G401 (cell line): ENCODE measurements at regions not wholly inside any gene's neighbourhood (a gene's known extent, or its start where the extent isn't known, plus 50 kb on each side); places are given as distances from the start of the nearest gene placed in this dataset.
"Not testable (repeated sequence)": the region's sequence is repeated elsewhere in the genome, so short reads cannot be mapped to it uniquely, and the experiment has no call there.

ENCODE experiments used
- DNase-seq: peaks from one replicate; pipeline ENCODE4 v3.0.0-alpha.2; 2015; ENCODE audit warnings: low spot score
- in situ Hi-C: cut with HindIII; loops from 2 replicates; pipeline ENCODE4 v1.10.0; 2016; ENCODE audit warnings: low sequenced_read_pairs, mixed read lengths

DNA sequence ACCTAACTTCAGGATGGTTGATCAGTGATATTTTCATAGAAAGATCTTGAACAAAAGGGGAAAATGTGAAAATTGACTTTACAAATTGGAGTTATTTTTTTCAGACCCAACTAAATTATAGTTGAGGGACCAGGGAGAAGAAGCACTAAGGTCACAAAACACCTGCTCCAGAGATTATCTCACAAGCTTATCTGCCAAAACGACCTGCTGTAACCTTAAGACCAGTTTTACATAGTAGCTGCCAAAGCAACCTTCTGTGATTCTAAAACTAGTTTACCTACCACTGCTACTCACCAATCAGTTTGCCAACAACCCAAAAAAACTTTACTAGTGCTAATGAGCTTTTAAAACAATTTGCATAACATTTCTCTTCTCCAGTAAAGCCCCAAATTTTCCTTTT is 972.1 kb downstream of the C4orf33 start:
- in situ Hi-C loops, result no loop called here
- no peak for DNase-seq

DNA sequence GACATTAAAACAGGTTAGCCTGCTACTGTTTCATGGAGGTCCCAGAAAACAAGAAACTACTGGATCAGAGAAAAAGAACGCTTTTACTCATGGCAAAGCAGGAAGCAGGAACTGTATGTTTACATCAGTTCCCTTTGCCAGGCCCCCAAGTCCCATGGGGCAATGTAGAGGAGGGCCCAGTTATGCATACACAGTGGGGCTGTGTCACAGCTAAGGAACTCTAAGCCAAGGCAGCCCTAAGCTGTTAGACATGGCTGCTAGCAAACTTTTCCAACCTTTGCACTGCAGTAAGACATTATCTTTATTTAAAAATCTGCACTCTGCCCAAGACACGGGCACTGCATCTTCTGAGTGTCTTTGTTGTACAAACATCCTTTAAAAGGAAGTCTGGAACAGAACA is 975.8 kb downstream of the C4orf33 start:
- no peak for DNase-seq
- in situ Hi-C loops, result no loop called here

DNA sequence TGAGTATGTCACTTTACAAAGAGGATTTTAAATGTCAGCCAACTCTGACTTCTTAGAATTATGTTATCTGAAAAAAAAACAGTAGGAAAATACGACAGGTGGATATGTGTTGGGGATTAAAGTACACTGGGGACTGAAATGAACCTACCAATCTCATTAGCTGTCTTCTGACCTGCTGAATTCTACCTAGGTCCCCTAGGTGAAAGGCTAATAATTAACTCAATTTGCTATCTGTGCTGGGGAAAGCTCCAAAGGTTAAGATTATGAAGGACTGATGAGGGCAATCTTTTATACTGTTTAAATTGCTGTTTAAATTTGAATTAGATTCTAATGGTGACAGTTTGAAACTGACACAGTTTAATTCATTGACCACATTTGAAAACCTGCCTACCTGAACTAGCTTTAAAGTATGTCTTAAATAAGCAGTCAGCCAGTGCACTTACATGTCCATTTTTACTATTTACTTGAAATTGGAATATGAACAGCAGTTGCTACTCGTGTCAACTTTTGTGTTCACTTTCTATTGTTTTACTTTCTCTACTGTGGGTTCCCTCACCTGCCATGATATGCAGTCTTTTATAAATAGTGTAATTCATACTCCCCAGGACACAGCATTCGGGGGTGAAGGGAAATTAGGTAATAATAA is 977.3 kb downstream of the C4orf33 start:
- no peak for DNase-seq
- in situ Hi-C loops, result no loop called here

DNA sequence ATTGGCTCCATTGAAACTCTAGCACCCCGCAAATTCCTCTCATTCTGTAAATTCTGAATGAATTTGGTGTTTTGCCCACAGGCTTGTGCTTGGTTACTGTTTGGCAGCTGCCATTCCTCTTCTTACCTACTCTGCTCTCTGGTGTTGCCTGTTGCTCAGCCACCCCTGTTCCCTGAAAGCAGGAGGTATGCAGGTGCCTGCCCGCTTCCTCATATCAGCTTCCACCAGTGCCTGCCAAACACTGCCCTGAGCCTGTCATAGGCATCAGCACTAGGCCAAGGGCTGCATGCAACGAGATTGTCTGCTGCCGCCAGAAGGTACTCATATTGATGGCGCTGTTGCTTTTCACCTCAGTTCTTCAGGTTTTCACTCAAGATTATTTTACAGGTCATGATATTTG is 978.1 kb downstream of the C4orf33 start:
- no peak for DNase-seq
- in situ Hi-C loops, result no loop called here

DNA sequence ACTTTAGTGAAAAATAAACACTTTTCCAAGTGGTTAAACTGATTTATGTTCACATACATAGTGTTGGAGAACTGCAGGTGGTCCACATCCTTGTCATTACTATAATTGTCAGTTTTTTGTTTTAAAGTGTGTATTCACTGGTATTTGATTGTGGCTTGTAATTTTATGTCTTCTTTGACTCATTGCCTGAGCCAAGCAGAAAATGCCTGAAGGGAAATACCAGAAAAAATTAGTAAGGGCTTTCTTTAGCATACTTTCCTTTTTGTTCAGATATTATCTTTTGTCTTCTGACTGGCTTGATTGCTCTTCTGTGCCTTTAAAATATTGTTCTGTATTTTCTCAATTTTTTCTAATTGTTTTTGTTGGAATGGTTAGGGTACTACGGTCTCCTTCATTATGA is 981.3 kb downstream of the C4orf33 start:
- in situ Hi-C loops, result no loop called here
- DNase-seq, result no peak

DNA sequence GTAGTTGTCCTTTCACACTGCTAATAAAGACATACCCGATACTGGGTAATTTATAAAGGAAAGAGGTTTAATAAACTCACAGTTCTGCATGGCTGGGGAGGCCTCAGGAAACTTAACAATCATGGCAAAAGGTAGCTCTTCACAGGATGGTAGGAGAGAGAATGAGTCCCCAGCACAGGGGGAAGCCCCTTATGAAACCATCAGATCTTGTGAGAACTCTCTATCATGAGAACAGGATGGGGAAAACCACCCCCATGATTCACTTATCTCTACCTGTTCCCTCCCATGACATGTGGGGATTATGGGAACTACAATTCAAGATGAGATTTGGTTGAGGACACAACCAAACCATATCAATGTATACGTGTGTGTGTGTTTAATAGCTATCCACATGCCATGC is 983.1 kb downstream of the C4orf33 start:
- DNase-seq, in situ Hi-C loops: not testable (repeated sequence)

DNA sequence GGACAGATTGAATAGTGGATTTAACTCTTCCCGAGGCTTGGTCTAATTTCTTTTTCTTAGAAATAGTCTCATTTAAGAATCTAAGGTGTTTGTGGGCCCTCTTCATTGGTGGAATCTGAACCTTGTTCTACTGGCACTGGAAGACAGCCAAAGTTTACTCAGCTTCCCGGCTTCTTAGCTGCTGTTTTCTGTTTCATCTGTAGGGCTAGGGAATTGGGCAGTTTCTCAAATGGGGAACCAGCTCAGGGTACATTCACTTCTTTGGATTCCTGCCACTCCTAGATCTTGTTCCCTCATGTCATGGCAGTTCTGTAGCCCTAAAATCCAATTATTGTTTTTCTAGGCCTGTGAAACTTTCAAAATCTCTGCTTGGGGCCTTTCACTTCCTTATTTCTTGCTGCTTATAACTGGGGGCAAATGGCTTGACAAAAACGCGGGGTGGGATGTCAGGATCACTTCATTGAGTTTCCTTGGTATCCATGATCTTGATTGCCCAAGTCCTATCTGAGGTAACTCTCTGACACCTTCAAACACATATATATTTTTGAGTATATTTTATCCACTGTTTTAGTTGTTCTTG is 985.0 kb downstream of the C4orf33 start:
- no peak for DNase-seq
- in situ Hi-C loops, result no loop called here

DNA sequence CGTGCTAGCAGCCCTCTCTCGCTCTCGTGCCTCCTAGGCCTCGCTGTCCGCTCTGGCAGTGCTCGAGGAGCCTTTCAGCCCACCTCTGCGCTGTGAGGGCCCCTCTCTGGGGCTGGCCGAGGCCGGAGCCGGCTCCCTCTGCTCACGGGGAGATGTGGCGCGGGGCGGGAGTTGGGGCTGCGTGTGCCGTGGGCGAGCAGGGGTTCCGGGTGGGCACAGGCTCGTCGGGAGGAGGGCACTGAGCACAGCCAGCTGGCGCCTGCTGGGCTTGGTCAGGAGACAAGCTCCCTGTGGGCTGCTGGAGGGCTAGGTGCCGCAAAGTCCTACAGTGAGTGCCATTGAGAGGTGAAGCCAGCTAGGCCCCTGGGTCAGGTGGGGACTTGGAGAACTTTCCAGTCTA is 994.5 kb downstream of the C4orf33 start:
- in situ Hi-C loops, result no loop called here
- DNase-seq, result no peak

DNA sequence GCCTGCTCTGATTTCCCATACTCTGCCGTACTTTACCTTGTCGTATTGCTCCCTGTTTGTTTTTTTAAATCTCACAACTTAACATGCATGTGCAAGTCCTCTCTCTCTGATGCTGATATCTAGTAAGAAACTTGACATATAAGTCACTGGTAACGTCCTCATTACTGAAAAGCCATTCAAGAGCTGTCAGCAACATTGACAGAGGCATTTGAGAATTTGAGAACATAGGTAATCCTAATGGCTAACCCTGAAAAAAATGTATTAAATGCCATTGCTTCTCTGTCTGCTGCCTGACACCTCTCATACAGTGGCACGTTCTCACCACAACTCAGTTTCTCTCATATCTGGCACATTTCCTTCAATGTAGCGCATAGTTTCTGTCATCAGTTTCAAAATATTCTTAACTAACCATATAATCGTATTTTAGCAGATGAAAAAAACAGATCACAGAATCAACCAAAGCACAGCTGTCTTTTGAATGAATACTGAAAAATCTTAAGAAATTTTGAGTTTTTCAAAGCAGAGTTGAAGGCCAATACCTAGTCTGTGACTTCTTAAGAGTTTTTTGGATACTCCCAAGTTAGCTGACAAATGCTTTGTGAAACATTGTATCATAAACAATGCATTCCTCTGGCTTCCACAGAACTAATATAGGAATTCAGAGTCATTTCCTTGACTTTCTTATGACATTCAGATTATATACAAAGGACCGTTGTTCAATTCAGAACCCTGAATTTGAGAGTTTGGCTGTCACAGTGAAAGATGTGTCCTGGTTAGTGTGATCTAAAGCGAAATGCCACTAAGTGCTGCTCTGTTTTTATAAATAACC is 996.4 kb downstream of the C4orf33 start:
- DNase-seq, result no peak

DNA sequence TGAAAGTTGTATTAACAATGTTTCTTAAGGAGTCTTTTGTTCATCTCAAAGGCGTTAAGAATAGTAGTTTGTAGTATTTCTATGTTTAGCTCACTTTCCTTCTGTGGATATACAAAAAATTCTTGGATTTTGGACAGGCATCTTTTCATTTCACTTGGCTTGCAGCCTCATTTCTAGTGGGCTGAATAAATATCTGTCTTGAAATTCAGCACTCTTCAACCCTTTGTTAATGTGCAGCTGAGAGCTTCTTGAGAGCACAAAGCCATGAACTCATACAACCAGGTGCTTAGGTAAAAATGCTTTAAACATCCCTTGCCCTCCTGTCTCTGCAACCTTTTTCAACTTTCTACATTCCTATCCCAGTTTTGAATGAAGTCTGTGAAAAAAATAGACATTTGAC is 1003.2 kb downstream of the C4orf33 start:
- in situ Hi-C loops, result no loop called here
- peak; percentile 7 for DNase-seq

More for the DNA sequence above, 996.4 kb downstream of the C4orf33 start:
- in situ Hi-C loops, result no loop called here

DNA sequence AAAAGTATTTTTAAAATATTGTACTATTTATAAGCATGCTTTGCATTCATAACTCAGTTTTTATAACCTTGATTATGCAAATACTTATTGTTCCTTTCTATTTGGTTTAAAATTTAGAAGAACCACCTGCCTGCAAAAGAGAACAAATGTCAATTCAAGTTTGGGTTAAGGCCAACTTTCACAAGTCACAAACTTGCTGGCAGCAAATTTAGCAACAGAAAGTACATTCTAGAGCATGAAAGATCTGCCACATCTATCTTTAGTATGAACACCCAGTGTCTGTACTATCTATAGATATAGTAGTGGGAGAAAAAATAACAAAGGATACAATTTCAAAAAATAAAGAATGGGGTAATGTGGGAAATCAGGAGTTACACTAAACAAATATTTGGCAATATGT is 1014.2 kb downstream of the C4orf33 start:
- in situ Hi-C loops, result no loop called here
- DNase-seq, result no peak

DNA sequence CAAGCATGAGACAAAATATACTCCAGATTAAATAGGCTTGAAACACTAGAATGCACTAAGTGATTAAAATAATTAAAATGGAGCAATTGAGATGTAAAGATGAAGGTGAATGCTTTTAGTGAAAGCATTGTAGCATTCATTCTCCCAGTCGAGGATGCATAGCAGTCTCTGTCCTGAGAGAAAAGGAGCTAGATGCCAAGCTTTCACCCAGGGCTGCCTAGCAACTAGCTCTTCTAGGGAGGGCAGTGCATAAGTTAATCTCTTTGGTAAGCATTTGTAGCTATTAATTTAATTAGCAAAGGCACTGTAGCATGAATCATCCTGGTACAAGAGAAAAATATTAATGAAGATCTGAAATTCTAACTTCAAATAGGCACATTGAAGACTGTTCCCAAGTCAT is 1014.8 kb downstream of the C4orf33 start:
- DNase-seq, result peak; percentile 4
- in situ Hi-C loops, result no loop called here

DNA sequence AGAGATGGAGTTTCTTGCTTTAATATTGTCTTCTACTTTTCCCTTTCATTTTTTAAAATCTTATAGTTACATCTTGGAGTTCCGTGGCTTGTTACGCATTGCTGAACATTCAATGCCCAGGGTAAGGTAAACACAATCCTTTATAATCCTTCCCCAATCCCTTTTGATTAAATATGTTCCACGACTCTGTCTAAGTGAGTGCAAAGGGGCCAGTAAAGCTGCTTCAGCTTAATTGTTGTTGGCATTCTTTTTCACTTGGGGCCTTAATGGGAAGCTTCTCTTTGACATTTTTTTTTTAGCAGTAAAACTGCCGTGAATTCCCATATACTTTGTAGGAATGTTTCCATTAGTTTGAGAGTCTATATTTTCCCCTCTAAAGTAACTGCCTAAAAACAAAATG is 1028.1 kb downstream of the C4orf33 start:
- in situ Hi-C loops, result no loop called here
- DNase-seq, result no peak

DNA sequence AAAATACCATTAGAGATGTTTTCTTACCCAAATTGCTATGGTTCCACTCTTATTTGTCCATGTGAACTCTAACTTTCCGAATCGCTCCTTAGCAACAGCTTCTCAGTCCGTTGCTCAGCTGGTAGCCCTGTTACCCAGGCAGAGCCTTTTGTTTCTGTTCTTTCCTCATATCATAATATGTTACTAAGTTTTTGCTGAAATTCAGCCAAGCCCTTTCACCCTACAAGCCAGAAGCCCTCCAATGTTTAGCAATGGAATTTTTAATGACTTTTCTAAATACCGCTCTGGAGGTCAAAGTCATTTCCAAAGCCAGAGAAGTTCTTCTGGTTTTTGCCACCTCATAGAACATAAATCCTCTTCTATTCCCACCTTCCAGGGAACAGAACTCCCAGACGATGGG is 1029.5 kb downstream of the C4orf33 start:
- in situ Hi-C loops, result no loop called here
- peak; percentile 19 for DNase-seq

DNA sequence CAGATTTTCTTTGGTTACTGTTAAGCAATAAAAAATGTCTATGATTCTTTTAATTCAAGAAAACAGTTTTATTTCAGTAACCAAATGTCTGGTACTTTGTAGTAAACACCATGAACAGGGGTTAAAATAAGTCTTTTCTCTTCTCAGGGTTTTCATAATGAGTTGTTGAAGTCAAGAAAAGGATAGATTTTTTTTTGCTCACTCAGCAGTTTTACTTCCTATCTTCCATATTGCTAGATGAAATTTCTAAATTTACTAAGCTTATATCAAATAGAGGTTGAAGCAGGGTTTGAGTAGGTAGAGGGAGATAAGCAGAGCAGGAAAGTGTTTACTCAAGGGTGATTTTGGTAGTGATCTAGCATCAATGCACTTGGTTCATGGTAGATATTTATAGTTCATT is 1031.3 kb downstream of the C4orf33 start:
- no peak for DNase-seq
- in situ Hi-C loops, result no loop called here

DNA sequence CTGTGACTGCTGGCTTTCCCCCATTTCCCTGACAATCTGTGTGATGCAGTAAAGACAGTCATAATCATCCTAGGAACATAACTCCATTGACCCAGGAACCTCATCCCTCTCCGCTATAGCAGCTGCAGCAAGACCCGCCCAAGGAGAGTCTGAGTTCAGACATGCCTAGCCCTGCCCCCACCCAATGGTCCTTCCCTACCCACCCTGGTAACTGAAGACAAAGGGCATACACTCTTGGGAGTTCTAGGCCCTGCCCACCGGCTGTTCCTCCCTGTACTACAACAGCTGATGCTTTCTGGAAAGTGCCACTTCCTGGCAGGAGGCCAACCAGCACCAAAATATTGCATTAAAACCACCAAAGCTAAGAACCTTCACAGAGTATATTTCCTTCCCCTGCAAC is 1035.6 kb downstream of the C4orf33 start:
- in situ Hi-C loops, result no loop called here
- DNase-seq, result no peak

DNA sequence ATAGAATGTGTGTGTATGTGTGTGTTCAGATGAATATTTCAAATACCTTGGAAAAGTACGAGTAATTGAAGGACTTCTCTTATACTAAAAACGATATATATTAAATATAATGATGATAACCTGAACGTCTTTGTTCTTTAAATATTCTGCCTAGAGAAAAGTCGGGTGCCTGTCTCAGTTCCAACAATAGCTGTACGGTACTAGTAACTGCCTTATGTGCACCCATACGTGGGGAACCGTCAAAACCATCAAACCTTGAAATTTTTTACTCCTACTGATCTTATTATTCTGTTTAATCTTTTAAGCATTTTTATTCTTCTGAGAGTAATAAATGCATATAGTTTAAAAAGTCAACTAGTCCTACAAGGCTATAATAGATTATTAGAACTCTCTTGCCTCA is 1045.7 kb downstream of the C4orf33 start:
- in situ Hi-C loops, result no loop called here
- no peak for DNase-seq

DNA sequence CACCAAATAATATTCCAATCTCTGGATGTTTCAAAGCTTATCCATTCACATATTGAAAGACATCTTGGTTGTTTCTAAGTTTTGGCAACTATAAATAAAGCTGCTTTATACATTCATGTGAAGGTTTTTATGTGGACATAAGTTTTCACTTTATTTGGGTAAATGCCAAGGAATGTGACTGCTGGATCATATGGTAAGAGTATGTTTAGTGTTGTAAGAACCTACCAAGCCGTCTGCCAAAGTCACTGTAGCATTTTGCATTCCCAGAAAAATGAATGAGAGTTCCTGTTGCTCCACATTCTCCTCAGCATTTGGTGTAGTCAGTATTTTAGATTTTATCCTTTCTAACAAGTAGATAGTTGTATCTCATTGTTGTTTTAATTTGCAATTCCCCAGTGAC is 1047.7 kb downstream of the C4orf33 start:
- in situ Hi-C loops, result no loop called here

DNA sequence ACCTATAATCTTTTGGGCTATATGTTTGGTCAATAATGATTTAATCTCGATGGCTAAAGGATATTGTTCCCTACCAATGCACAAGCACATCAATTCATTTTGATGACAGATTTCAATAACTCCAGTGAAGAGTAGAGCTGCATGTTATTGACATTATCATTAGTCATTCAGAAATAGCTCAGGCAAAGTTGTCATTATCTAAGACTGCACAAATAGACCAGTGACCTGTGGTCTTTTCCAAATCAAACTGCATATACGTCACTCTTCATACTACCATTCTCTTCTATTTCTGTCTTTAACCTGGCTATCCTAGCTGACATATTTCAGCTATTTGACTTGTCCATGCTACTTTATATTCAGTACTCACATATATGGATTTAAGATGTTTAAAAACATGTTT is 1050.8 kb downstream of the C4orf33 start:
- in situ Hi-C loops, result no loop called here
- DNase-seq, result no peak

More for the DNA sequence above, 1047.7 kb downstream of the C4orf33 start:
- DNase-seq, result no peak

DNA sequence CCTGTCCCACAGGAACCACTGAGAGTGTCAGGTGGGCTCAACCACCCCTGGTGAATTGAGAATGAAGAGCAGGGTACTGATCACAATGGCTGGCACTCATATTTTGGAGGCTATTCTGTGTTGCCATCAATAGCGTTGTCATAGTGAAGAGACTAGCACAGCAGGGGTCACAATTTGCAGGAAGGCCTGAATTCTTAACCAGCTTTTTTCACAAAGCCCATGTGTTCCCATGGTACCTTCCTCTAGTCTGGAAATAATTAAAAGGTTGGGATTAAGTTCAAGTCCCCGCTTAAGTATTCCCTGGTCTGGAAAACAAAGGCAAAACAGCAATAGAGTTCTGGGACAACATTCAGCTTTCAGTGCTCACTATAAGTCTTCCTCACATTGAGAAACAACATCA is 1051.7 kb downstream of the C4orf33 start:
- DNase-seq, result peak; percentile 1
- in situ Hi-C loops, result no loop called here

DNA sequence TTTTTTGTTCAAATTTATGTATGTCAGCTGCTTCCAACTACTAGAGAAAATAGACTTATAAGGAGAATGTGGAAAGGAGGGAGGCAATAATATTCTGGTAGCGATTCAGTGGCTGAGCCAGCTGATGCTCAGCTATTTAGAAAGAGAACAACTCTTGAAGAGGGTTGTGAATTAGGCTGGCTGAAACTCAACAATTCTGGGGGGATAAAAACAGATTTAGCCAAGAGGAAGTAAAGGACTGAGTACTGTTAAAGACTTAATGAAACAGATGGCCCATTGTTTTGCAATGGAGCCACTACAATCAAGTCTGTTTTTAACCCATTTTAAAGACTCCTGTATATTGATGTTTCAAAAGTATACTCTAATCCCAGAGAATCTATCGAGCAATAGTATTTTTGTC is 1058.9 kb downstream of the C4orf33 start:
- in situ Hi-C loops, result no loop called here
- DNase-seq, result peak; percentile 14
